ENCODE measurements at regions not wholly inside any gene's neighbourhood (a gene's known extent, or its start where the extent isn't known, plus 50 kb on each side); places are given as distances from the start of the nearest gene placed in this dataset.

DNA sequence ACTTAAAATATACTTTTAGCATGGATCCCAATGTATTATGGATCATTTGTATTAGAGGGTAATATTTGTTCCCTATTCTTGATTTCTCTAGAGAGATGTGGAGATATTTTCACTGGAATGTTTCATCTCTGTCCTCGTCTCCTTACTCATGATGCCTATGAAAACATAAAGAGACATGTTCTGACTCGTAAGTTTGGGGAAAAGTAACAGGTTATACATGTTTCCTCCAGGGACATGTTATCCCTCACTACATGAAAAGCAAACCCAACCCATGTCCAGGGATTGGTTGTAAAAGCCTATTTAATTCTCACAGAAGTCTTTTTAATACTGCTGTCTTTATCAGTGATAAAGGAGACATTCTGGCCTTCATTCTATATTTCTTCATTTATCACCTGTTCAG lies 621.4 kb downstream of the GABRG1 start:
- no peak for TF ChIP-seq CTCF (IDR thresholded peaks at IDR 0.05)
- TF ChIP-seq POLR2A (IDR thresholded peaks at IDR 0.05; ENCODE audit: low read depth), result no peak
